KOPT-K1 (cell line): ENCODE measurements at regions not wholly inside any gene's neighbourhood (a gene's known extent, or its start where the extent isn't known, plus 50 kb on each side); places are given as distances from the start of the nearest gene placed in this dataset.
"Not testable (repeated sequence)": the region's sequence is repeated elsewhere in the genome, so short reads cannot be mapped to it uniquely, and the experiment has no call there.

Source experiments
- H3K27ac ChIP-seq: fragments of 200-600 bp; sonication (generic); 2 replicates; pipeline ENCODE4 v1.5.1; 2016; ENCODE audit warnings: antibody characterized with exemption, mild to moderate bottlenecking, low read depth, low read length; ENCODE audit not compliant: poor library complexity, severe bottlenecking
- H3K36me3 ChIP-seq: fragments of 200-600 bp; sonication (generic); 2 replicates; pipeline ENCODE4 v1.5.1; 2017; ENCODE audit warnings: antibody characterized with exemption, mild to moderate bottlenecking, low read length, moderate library complexity; ENCODE audit not compliant: insufficient read depth
- H3K9me3 ChIP-seq: fragments of 200-600 bp; sonication (generic); 2 replicates; pipeline ENCODE4 v1.5.1; 2017; ENCODE audit warnings: antibody characterized with exemption, low read length, mild to moderate bottlenecking; ENCODE audit not compliant: insufficient read depth, poor library complexity, severe bottlenecking

- Histone ChIP-seq H3K9me3 (no peaks in the 10 kb centered on the region), H3K36me3 (peaks cover 96% of the 10 kb centered on the region), H3K27ac (no peak overlapping the region)
Observed at GRCh38 chr1:198848206-198848605, 209.4 kb downstream of the PTPRC start.

DNA sequence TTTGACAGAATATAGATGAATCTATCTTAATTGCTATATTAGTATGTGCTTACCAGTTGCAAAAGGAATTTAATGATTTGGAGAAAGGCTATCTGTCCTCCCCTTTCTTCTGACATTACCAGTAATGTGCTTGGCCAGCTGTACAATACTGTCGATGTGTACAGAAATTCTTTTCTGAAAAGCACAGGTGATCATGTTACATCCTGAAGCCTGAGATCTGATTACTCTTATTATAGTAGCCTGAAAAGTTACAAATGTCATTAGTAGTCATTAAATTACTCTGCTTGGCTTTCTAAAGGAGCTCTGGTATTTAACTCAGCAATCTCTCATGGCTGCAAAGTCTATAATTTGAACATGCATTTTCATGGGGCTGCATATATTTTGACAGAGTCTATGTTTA is 209.8 kb downstream of the PTPRC start:
- Histone ChIP-seq H3K27ac (no peak overlapping the region), H3K9me3 (no peaks in the 10 kb centered on the region), H3K36me3 (peaks cover 96% of the 10 kb centered on the region)

- Histone ChIP-seq H3K36me3 (peaks cover 96% of the 10 kb centered on the region), H3K9me3 (no peaks in the 10 kb centered on the region), H3K27ac (no peak overlapping the region)
Observed at GRCh38 chr1:198849093-198849492, 210.3 kb downstream of the PTPRC start.

DNA sequence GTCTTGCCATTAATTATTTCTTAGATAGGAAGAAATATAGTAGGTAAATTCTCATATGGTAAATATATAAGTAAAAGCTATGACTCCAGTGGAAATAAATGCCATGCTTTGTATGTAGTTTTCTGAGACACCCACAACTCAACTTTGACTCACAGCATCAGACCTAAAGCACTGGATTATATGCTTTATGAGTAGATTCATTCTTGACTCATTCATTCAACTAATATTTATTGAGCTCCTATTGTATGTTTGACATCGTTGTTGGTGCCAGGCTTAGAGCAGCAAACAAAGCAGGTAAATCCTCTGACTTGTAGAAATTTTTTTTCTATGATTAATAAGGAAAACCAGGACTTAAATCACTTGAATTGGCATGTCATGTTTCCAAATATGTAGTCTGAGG is 211.4 kb downstream of the PTPRC start:
- Histone ChIP-seq H3K27ac (no peak overlapping the region), H3K36me3 (peaks cover 97% of the 10 kb centered on the region), H3K9me3 (no peaks in the 10 kb centered on the region)

DNA sequence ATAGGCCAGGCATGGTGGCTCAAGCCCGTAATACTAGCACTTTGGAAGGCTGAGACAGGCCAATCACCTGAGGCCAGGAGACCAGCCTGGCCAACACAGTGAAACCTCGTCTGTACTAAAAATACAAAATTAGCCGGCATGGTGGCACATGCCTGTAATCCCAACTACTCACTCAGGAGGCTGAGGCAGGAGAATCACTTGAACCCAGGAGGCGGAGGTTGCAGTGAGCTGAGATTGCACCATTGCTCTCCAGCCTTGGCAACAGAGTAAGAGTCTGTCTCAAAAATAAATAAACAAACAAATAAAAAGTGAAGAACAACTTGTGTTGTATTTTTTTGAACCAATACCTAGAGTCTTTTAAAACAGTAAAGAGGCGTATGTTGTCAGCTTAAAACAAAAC is 212.1 kb downstream of the PTPRC start:
- not testable (repeated sequence) for H3K27ac ChIP-seq, H3K9me3 ChIP-seq
- peaks cover 97% of the 10 kb centered on the region for H3K36me3 ChIP-seq

DNA sequence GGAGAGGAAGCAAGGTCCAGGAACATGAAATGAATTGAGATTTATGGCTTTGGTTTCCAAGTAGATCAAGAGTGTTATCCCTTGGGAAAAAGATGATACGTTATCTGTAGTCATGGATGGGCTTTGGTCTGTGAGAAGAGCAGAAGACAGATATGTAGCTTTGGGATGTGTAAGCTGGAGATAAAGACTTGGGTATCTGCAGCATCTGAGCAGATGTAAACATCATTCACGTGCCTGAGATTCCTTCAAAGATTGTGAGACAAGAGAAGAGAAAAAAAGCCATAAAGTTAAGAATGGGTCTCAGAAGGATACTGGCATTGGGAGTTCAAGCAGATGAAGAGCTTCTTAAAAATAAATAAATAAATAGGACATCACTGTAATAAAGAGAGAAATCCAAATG is 217.8 kb downstream of the PTPRC start:
- no peaks in the 10 kb centered on the region for H3K9me3 ChIP-seq
- H3K27ac ChIP-seq, result no peak overlapping the region
- H3K36me3 ChIP-seq, result peaks cover 96% of the 10 kb centered on the region

GRCh38 chr1:198858033-198858432 is 219.2 kb downstream of the PTPRC start:
- Histone ChIP-seq H3K9me3 (no peaks in the 10 kb centered on the region), H3K36me3 (peaks cover 97% of the 10 kb centered on the region), H3K27ac (no peak overlapping the region)

DNA sequence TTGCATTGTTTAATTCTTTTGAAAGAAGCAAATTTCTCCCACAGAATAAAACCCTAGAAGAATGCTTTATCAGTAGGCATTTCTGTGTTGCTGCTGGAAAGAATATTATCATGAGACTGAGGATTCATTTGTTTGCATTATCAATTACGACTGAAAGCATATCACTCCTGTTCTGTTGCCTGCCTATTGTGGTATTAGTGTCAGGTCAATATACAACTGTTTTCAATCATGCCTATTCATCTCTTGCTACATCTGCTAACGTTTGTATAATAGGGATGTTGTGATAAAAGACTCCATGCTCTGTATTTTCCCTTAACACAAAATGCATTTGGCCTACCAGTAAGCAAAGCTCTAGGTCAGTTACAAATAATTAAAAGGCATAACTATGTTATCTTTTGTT is 221.5 kb downstream of the PTPRC start:
- Histone ChIP-seq H3K9me3 (no peaks in the 10 kb centered on the region), H3K27ac (no peak overlapping the region), H3K36me3 (peaks cover 97% of the 10 kb centered on the region)

- Histone ChIP-seq H3K9me3 (no peaks in the 10 kb centered on the region), H3K36me3 (peaks cover 97% of the 10 kb centered on the region), H3K27ac (no peak overlapping the region)
Observed at GRCh38 chr1:198861636-198862035, 222.8 kb downstream of the PTPRC start.

DNA sequence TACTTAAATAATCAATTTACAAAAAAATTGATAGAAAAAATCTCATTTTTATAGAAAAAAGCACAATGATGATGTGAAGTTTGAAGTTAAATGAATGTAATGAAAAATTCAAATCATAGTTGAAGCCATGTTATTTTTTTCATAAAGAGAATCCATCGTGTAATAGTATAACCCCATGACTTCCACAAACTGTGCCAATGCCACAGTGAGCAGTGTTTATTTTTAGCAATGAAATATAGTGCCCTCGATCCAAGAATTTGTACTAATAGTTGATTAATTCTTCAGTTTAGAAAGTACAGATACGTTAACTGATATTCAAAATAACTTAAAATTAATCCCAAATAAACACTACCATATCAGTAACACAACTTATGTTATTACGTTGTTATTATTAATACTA is 225.9 kb downstream of the PTPRC start:
- Histone ChIP-seq H3K27ac (no peak overlapping the region), H3K9me3 (no peaks in the 10 kb centered on the region), H3K36me3 (peaks cover 96% of the 10 kb centered on the region)

DNA sequence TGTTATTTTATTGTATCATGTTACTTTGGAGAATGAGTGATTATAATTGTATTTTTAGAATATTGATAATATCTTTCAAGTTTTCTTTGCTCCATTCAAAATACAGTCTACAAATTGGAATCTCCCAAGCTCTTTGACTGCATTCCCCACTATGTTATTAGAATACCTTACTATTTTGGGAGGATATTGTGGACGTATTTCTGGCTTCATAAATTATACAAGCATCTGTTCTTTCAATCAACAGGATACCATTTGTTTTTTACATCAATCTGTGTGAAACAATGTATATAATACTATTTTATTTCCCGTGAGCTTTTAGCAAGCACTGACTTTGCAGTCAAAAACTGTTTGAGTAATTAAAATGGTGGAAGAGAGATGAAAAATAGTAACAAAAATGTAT is 226.5 kb downstream of the PTPRC start:
- peaks cover 96% of the 10 kb centered on the region for H3K36me3 ChIP-seq
- no peaks in the 10 kb centered on the region for H3K9me3 ChIP-seq
- H3K27ac ChIP-seq, result no peak overlapping the region

DNA sequence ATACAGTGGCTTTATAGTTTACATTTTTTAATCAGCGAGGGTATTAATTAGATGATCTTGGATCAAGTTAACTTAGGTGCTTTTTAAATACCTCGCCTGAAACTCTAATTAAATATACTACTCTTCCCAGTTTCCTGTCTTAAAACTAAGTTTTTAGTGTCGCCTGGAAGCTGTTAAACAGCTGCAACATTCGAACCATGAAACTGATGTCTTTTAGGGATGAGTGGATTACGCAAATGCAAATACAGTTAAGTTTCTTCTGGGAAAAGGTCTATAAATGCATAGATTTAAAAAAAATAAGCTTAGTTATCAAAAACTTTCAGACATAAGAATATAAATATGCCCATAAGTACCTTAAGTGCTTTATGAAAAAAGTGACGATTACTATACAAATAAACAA is 228.3 kb downstream of the PTPRC start:
- H3K36me3 ChIP-seq, result peaks cover 96% of the 10 kb centered on the region
- H3K27ac ChIP-seq, result no peak overlapping the region
- H3K9me3 ChIP-seq, result no peaks in the 10 kb centered on the region

GRCh38 chr1:198873696-198874230 is 234.9 kb downstream of the PTPRC start:
- Histone ChIP-seq H3K36me3 (peaks cover 90% of the 10 kb centered on the region), H3K27ac (no peak overlapping the region), H3K9me3 (peaks cover 9% of the 10 kb centered on the region)

GRCh38 chr1:198876371-198876871 is 237.6 kb downstream of the PTPRC start:
- peaks cover 9% of the 10 kb centered on the region for H3K9me3 ChIP-seq
- peaks cover 90% of the 10 kb centered on the region for H3K36me3 ChIP-seq
- H3K27ac ChIP-seq, result no peak overlapping the region

- Histone ChIP-seq H3K36me3 (peaks cover 97% of the 10 kb centered on the region), H3K27ac (no peak overlapping the region), H3K9me3 (peaks cover 7% of the 10 kb centered on the region)
Observed at GRCh38 chr1:198878566-198878965, 239.7 kb downstream of the PTPRC start.

- Histone ChIP-seq H3K9me3 (no peaks in the 10 kb centered on the region), H3K27ac (no peak overlapping the region), H3K36me3 (peaks cover 97% of the 10 kb centered on the region)
Observed at GRCh38 chr1:198879711-198880306, 241.0 kb downstream of the PTPRC start.
